WTC11 (cell line): ENCODE measurements at regions not wholly inside any gene's neighbourhood (a gene's known extent, or its start where the extent isn't known, plus 50 kb on each side); places are given as distances from the start of the nearest gene placed in this dataset.

ENCODE experiments used
- ATAC-seq: fragments of 200-7000 bp; cut with Tn5 transposase; 2 replicates; pipeline ENCODE4 v1.10.0; 2021; ENCODE audit warnings: mild to moderate bottlenecking, moderate library complexity
- CTCF ChIA-PET: fragments of 300-600 bp; sonication (Branson Sonifier 250); formaldehyde crosslinking; loops from one replicate; lab custom pipeline; 2021; ENCODE audit warnings: antibody characterized with exemption; lab: Charles Lee
- POLR2A ChIA-PET: fragments of 350-600 bp; sonication (Branson Sonifier 250); formaldehyde crosslinking; loops from one replicate; lab custom pipeline; 2021; ENCODE audit warnings: antibody characterized with exemption; lab: Charles Lee
- DNase-seq: peaks from one replicate; pipeline ENCODE4 v3.0.0; 2021; ENCODE audit warnings: low spot score
- H3K27ac Mint-ChIP-seq: 2 replicates; pipeline ENCODE4 v1.8.0; 2021; ENCODE audit warnings: mixed read lengths
- H3K27me3 Mint-ChIP-seq: 2 replicates; pipeline ENCODE4 v1.8.0; 2021; ENCODE audit warnings: low read depth, mild to moderate bottlenecking, moderate library complexity, mixed read lengths
- H3K36me3 Mint-ChIP-seq: 2 replicates; pipeline ENCODE4 v1.8.0; 2021; ENCODE audit warnings: mixed read lengths
- H3K4me1 Mint-ChIP-seq: 2 replicates; pipeline ENCODE4 v1.8.0; 2022; ENCODE audit warnings: mixed read lengths
- H3K4me3 Mint-ChIP-seq: 2 replicates; pipeline ENCODE4 v1.8.0; 2021; ENCODE audit warnings: mild to moderate bottlenecking, moderate library complexity, mixed read lengths
- H3K9me3 Mint-ChIP-seq: 2 replicates; pipeline ENCODE4 v1.8.0; 2021; ENCODE audit warnings: mixed read lengths
- AR ChIP-seq: fragments of 250-450 bp; sonication (Bioruptor Pico); IDR thresholded peaks from 2 replicates; pipeline ENCODE4 v1.9.0; 2021; ENCODE audit warnings: mild to moderate bottlenecking
- CDX4 ChIP-seq: fragments of 250-450 bp; sonication (Bioruptor Pico); IDR thresholded peaks from 2 replicates; pipeline ENCODE4 v1.9.0; 2021; ENCODE audit warnings: moderate library complexity, mild to moderate bottlenecking, inconsistent platforms, borderline replicate concordance
- E2F5 ChIP-seq: sonication (generic); formaldehyde crosslinking; IDR thresholded peaks from 2 replicates; pipeline ENCODE4 v1.8.1; 2022; ENCODE audit warnings: mild to moderate bottlenecking, moderate library complexity, missing genetic modification reagents
- ELF4 ChIP-seq: sonication (generic); formaldehyde crosslinking; IDR thresholded peaks from 2 replicates; pipeline ENCODE4 v1.8.1; 2022; ENCODE audit warnings: low read depth, mild to moderate bottlenecking, moderate library complexity, missing genetic modification reagents
- FOXK1 ChIP-seq: sonication (generic); formaldehyde crosslinking; IDR thresholded peaks from 2 replicates; pipeline ENCODE4 v1.8.0; 2022; ENCODE audit warnings: mild to moderate bottlenecking, moderate library complexity, missing genetic modification reagents
- IRF1 ChIP-seq: sonication (generic); formaldehyde crosslinking; IDR thresholded peaks from 2 replicates; pipeline ENCODE4 v1.8.0; 2023; ENCODE audit warnings: missing genetic modification reagents
- JAZF1 ChIP-seq: fragments of 250-450 bp; sonication (Bioruptor Pico); IDR thresholded peaks from 2 replicates; pipeline ENCODE4 v1.9.0; 2021; ENCODE audit warnings: moderate library complexity, mild to moderate bottlenecking, inconsistent platforms
- NFE2L1 ChIP-seq: sonication (generic); formaldehyde crosslinking; IDR thresholded peaks from 2 replicates; pipeline ENCODE4 v1.8.1; 2023; ENCODE audit warnings: missing genetic modification reagents
- SMAD3 ChIP-seq: sonication (generic); formaldehyde crosslinking; IDR thresholded peaks from 2 replicates; pipeline ENCODE4 v1.8.0; 2022; ENCODE audit warnings: missing genetic modification reagents, mild to moderate bottlenecking, borderline replicate concordance
- TEAD4 ChIP-seq: sonication (generic); formaldehyde crosslinking; IDR thresholded peaks from 2 replicates; pipeline ENCODE4 v1.8.0; 2022; ENCODE audit warnings: mild to moderate bottlenecking, missing genetic modification reagents
- ZNF423 ChIP-seq: fragments of 250-450 bp; sonication (Bioruptor Pico); IDR thresholded peaks from 2 replicates; pipeline ENCODE4 v2.1.2; 2022; ENCODE audit warnings: mild to moderate bottlenecking, moderate library complexity
- ZNF425 ChIP-seq: fragments of 250-450 bp; sonication (Bioruptor Pico); conservative IDR thresholded peaks from 2 replicates; pipeline ENCODE4 v1.9.0; 2021; ENCODE audit warnings: mild to moderate bottlenecking
- TF ChIP-seq, protein P1 (sequence below): fragments of 250-450 bp; sonication (Bioruptor Pico); IDR thresholded peaks from 2 replicates; pipeline ENCODE4 v1.9.0; 2021; ENCODE audit warnings: mild to moderate bottlenecking
- TF ChIP-seq, protein P2 (sequence below): sonication (generic); formaldehyde crosslinking; IDR thresholded peaks from 2 replicates; pipeline ENCODE4 v1.8.1; 2022; ENCODE audit warnings: low read depth, mild to moderate bottlenecking, moderate library complexity, missing genetic modification reagents, borderline replicate concordance
- TF ChIP-seq, protein P3 (sequence below): sonication (generic); formaldehyde crosslinking; IDR thresholded peaks from 2 replicates; pipeline ENCODE4 v1.8.1; 2023; ENCODE audit warnings: mild to moderate bottlenecking, missing genetic modification reagents

GRCh38 chr2:147236601-147237000 is 608.2 kb upstream of the ACVR2A start (continued):
- TF ChIP-seq CDX4 (CRISPR knock-in tag) = no peak
- TF ChIP-seq, protein P1, sequence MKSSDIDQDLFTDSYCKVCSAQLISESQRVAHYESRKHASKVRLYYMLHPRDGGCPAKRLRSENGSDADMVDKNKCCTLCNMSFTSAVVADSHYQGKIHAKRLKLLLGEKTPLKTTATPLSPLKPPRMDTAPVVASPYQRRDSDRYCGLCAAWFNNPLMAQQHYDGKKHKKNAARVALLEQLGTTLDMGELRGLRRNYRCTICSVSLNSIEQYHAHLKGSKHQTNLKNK (CRISPR knock-in tag) = no peak
- TF ChIP-seq TEAD4 (CRISPR knock-in tag) = no peak
- no peak for TF ChIP-seq ELF4

- CTCF ChIA-PET = no interaction called here
- H3K36me3 Mint-ChIP-seq = no peaks in the 10 kb centered on the region
- no peak for DNase-seq
- H3K27me3 Mint-ChIP-seq = no peaks in the 10 kb centered on the region
- ATAC-seq = no peak
- no peak overlapping the region for H3K27ac Mint-ChIP-seq
- peaks cover 10% of the 10 kb centered on the region for H3K4me1 Mint-ChIP-seq
- H3K9me3 Mint-ChIP-seq = peaks cover 11% of the 10 kb centered on the region
- no peak for TF ChIP-seq ZNF425 (CRISPR knock-in tag)
- TF ChIP-seq, protein P1 (CRISPR knock-in tag) = no peak
- TF ChIP-seq AR (CRISPR knock-in tag) = no peak
- TF ChIP-seq IRF1 (CRISPR knock-in tag) = no peak
- no peak for TF ChIP-seq NFE2L1 (CRISPR knock-in tag)
- no peak for TF ChIP-seq E2F5 (CRISPR knock-in tag)
- TF ChIP-seq, protein P2, sequence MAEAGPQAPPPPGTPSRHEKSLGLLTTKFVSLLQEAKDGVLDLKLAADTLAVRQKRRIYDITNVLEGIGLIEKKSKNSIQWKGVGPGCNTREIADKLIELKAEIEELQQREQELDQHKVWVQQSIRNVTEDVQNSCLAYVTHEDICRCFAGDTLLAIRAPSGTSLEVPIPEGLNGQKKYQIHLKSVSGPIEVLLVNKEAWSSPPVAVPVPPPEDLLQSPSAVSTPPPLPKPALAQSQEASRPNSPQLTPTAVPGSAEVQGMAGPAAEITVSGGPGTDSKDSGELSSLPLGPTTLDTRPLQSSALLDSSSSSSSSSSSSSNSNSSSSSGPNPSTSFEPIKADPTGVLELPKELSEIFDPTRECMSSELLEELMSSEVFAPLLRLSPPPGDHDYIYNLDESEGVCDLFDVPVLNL (CRISPR knock-in tag) = no peak
- TF ChIP-seq FOXK1 = no peak
- TF ChIP-seq JAZF1 (CRISPR knock-in tag) = no peak
- TF ChIP-seq ZNF423 (CRISPR knock-in tag) = no peak
- TF ChIP-seq, protein P3, sequence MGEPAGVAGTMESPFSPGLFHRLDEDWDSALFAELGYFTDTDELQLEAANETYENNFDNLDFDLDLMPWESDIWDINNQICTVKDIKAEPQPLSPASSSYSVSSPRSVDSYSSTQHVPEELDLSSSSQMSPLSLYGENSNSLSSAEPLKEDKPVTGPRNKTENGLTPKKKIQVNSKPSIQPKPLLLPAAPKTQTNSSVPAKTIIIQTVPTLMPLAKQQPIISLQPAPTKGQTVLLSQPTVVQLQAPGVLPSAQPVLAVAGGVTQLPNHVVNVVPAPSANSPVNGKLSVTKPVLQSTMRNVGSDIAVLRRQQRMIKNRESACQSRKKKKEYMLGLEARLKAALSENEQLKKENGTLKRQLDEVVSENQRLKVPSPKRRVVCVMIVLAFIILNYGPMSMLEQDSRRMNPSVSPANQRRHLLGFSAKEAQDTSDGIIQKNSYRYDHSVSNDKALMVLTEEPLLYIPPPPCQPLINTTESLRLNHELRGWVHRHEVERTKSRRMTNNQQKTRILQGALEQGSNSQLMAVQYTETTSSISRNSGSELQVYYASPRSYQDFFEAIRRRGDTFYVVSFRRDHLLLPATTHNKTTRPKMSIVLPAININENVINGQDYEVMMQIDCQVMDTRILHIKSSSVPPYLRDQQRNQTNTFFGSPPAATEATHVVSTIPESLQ (CRISPR knock-in tag) = no peak
- no peak for TF ChIP-seq SMAD3
- no peak overlapping the region for H3K4me3 Mint-ChIP-seq
- POLR2A ChIA-PET = no interaction called here
Observed at GRCh38 chr2:147232225-147232669, 612.6 kb upstream of the ACVR2A start.
